Inferior parietal cortex (tissue), 1 donor: ENCODE measurements at regions not wholly inside any gene's neighbourhood (a gene's known extent, or its start where the extent isn't known, plus 50 kb on each side); places are given as distances from the start of the nearest gene placed in this dataset.
"Not testable (repeated sequence)": the region's sequence is repeated elsewhere in the genome, so short reads cannot be mapped to it uniquely, and the experiment has no call there.

Experiments
- DNase-seq: peaks from one replicate; pipeline ENCODE4 v3.0.0-alpha.2; 2016; ENCODE audit errors: extremely low spot score

- DNase-seq, result no peak
Observed at GRCh38 chr11:45000918-45001317, 50.2 kb upstream of the TP53I11 start.

GRCh38 chr11:45001466-45002165 lies 50.9 kb upstream of the TP53I11 start:
- DNase-seq, result no peak

- no peak for DNase-seq
Observed at GRCh38 chr11:45005106-45005505, 54.4 kb upstream of the TP53I11 start.

GRCh38 chr11:45007011-45007410 lies 56.3 kb upstream of the TP53I11 start:
- DNase-seq, result no peak

GRCh38 chr11:45015983-45016382 lies 65.3 kb upstream of the TP53I11 start:
- not testable (repeated sequence) for DNase-seq

GRCh38 chr11:45016446-45016845 lies 65.8 kb upstream of the TP53I11 start:
- DNase-seq, result not testable (repeated sequence)

GRCh38 chr11:45017329-45017728 lies 66.6 kb upstream of the TP53I11 start:
- no peak for DNase-seq

GRCh38 chr11:45021001-45021400 lies 70.3 kb upstream of the TP53I11 start:
- no peak for DNase-seq

GRCh38 chr11:45021692-45022141 lies 71.0 kb upstream of the TP53I11 start:
- DNase-seq, result no peak

- no peak for DNase-seq
Observed at GRCh38 chr11:45022294-45023064, 71.8 kb upstream of the TP53I11 start.

- no peak for DNase-seq
Observed at GRCh38 chr11:45023065-45023365, 72.3 kb upstream of the TP53I11 start.

GRCh38 chr11:45024316-45024715 lies 73.6 kb upstream of the TP53I11 start:
- DNase-seq, result no peak

- DNase-seq, result no peak
Observed at GRCh38 chr11:45024846-45025588, 74.3 kb upstream of the TP53I11 start.

GRCh38 chr11:45025716-45026492 lies 75.2 kb upstream of the TP53I11 start:
- DNase-seq, result no peak

- DNase-seq, result no peak
Observed at GRCh38 chr11:45026835-45027234, 76.2 kb upstream of the TP53I11 start.

GRCh38 chr11:45027312-45027711 lies 76.6 kb upstream of the TP53I11 start:
- DNase-seq, result no peak

GRCh38 chr11:45028911-45029682 lies 78.4 kb upstream of the TP53I11 start:
- DNase-seq, result no peak

- no peak for DNase-seq
Observed at GRCh38 chr11:45030778-45031177, 80.1 kb upstream of the TP53I11 start.

- DNase-seq, result no peak
Observed at GRCh38 chr11:45031912-45032519, 81.3 kb upstream of the TP53I11 start.

- no peak for DNase-seq
Observed at GRCh38 chr11:45035413-45035812, 84.7 kb upstream of the TP53I11 start.

- no peak for DNase-seq
Observed at GRCh38 chr11:45036010-45036409, 85.3 kb upstream of the TP53I11 start.
